ENCODE measurements at regions not wholly inside any gene's neighbourhood (a gene's known extent, or its start where the extent isn't known, plus 50 kb on each side); places are given as distances from the start of the nearest gene placed in this dataset.

- no peak for TF ChIP-seq POLR2A (IDR thresholded peaks at IDR 0.05; ENCODE audit: low read length)
- TF ChIP-seq CTCF (IDR thresholded peaks at IDR 0.05) = no peak
These were observed 1183.7 kb upstream of the CELF2 start for GRCh38 chr10:9833942-9834341.
